Neural progenitor cell (in vitro differentiated cells): ENCODE measurements at regions not wholly inside any gene's neighbourhood (a gene's known extent, or its start where the extent isn't known, plus 50 kb on each side); places are given as distances from the start of the nearest gene placed in this dataset.
A peak's percentile ranks its signal among the peaks of the same experiment; 100 is the strongest.

Experiments used
- DNase-seq: peaks from one replicate; pipeline ENCODE4 v3.0.0-alpha.2; 2016; ENCODE audit warnings: low spot score
- H2AFZ ChIP-seq: fragments of 200-600 bp; sonication (generic); replicated peaks from 2 replicates; pipeline ENCODE4 v1.6.1; 2016; ENCODE audit warnings: antibody characterized with exemption
- H3F3A ChIP-seq: fragments of 200-600 bp; sonication (generic); 2 replicates; pipeline ENCODE4 v1.6.1; 2016; ENCODE audit warnings: antibody characterized with exemption, low read depth
- H3K27ac ChIP-seq: fragments of 200-600 bp; sonication (generic); 2 replicates; pipeline ENCODE4 v1.5.1; 2016; ENCODE audit warnings: mild to moderate bottlenecking
- H3K27me3 ChIP-seq: fragments of 200-600 bp; sonication (generic); 2 replicates; pipeline ENCODE4 v1.6.1; 2016; ENCODE audit warnings: mild to moderate bottlenecking, moderate library complexity
- H3K36me3 ChIP-seq: fragments of 200-600 bp; sonication (generic); 2 replicates; pipeline ENCODE4 v1.5.1; 2016
- H3K4me1 ChIP-seq: fragments of 200-600 bp; sonication (generic); 2 replicates; pipeline ENCODE4 v1.6.1; 2016; ENCODE audit warnings: mixed run types
- H3K4me2 ChIP-seq: fragments of 200-600 bp; sonication (generic); 2 replicates; pipeline ENCODE4 v1.6.1; 2016
- H3K4me3 ChIP-seq: fragments of 200-600 bp; sonication (generic); 2 replicates; pipeline ENCODE4 v1.5.1; 2016
- H3K79me2 ChIP-seq: fragments of 200-600 bp; sonication (generic); 2 replicates; pipeline ENCODE4 v1.6.1; 2016; ENCODE audit warnings: low read depth
- H3K9ac ChIP-seq: fragments of 200-600 bp; sonication (generic); 2 replicates; pipeline ENCODE4 v1.6.1; 2016
- H3K9me3 ChIP-seq: fragments of 200-600 bp; sonication (generic); 2 replicates; pipeline ENCODE4 v1.5.1; 2016; ENCODE audit warnings: low read depth
- H4K20me1 ChIP-seq: fragments of 200-600 bp; sonication (generic); 2 replicates; pipeline ENCODE4 v1.6.1; 2016; ENCODE audit warnings: low read depth
- H3K27ac Mint-ChIP-seq: 3 replicates; pipeline ENCODE4 v1.8.0; 2021; ENCODE audit warnings: mixed read lengths
- H3K27me3 Mint-ChIP-seq: 2 replicates; pipeline ENCODE4 v1.8.0; 2022; ENCODE audit warnings: low read depth, mild to moderate bottlenecking, inconsistent platforms, moderate library complexity, mixed read lengths; ENCODE audit not compliant: insufficient read depth
- H3K36me3 Mint-ChIP-seq: 3 replicates; pipeline ENCODE4 v1.8.0; 2021; ENCODE audit warnings: mixed read lengths
- H3K4me1 Mint-ChIP-seq: 3 replicates; pipeline ENCODE4 v1.8.0; 2021; ENCODE audit warnings: mixed read lengths
- H3K4me3 Mint-ChIP-seq: 3 replicates; pipeline ENCODE4 v1.8.0; 2021; ENCODE audit warnings: mild to moderate bottlenecking, moderate library complexity, mixed read lengths
- H3K9me3 Mint-ChIP-seq: 3 replicates; pipeline ENCODE4 v1.8.0; 2020; ENCODE audit warnings: mixed read lengths
- EZH2 ChIP-seq: fragments of 200-600 bp; sonication (generic); IDR thresholded peaks from 2 replicates; pipeline ENCODE4 v1.6.1; 2017; ENCODE audit warnings: antibody characterized with exemption, mild to moderate bottlenecking, moderate library complexity
- EZH2phosphoT487 ChIP-seq: fragments of 200-600 bp; sonication (generic); IDR thresholded peaks from 2 replicates; pipeline ENCODE4 v1.6.1; 2017; ENCODE audit warnings: antibody characterized with exemption
- TF ChIP-seq, protein P1 (sequence below): fragments of 200-600 bp; sonication (generic); IDR thresholded peaks from 2 replicates; pipeline ENCODE4 v1.5.1; 2017; ENCODE audit warnings: antibody characterized with exemption, mild to moderate bottlenecking

DNA sequence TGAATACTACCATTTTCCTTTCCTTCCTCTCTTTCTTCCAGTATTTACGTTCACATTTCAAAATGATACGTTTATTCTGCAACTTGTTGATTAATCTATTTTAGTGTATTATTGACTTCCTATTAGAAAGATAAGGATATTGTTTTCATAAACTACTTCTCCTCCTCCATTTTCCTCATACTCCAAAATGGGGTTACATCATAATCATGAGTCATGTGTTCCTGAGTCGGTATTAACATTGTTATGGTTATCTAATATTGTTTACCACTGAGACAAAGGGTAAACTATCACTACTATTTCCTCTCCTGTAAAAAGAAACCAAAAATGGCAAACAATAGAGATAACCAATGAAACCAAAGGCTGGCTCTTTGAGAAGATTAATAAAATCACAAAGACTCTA, 126.5 kb upstream of the CDYL start:
- Histone ChIP-seq H3F3A (peaks cover 5% of the 10 kb centered on the region), H3K27ac (no peak overlapping the region), H3K79me2 (no peaks in the 10 kb centered on the region), H4K20me1 (no peaks in the 10 kb centered on the region), H2AFZ (no peak overlapping the region), H3K9me3 (no peaks in the 10 kb centered on the region), H3K4me3 (no peak overlapping the region), H3K27me3 (no peaks in the 10 kb centered on the region), H3K4me1 (peaks cover 10% of the 10 kb centered on the region), H3K36me3 (no peaks in the 10 kb centered on the region), H3K9ac (no peak overlapping the region), H3K4me2 (no peak overlapping the region)
- peaks cover 8% of the 10 kb centered on the region for H3K9me3 Mint-ChIP-seq
- H3K27me3 Mint-ChIP-seq = peaks cover 4% of the 10 kb centered on the region
- DNase-seq = no peak
- no peak overlapping the region for H3K27ac Mint-ChIP-seq
- H3K36me3 Mint-ChIP-seq = no peaks in the 10 kb centered on the region
- H3K4me1 Mint-ChIP-seq = peaks cover 14% of the 10 kb centered on the region
- TF ChIP-seq EZH2 (no peak), EZH2phosphoT487 (no peak)
- TF ChIP-seq, protein P1, sequence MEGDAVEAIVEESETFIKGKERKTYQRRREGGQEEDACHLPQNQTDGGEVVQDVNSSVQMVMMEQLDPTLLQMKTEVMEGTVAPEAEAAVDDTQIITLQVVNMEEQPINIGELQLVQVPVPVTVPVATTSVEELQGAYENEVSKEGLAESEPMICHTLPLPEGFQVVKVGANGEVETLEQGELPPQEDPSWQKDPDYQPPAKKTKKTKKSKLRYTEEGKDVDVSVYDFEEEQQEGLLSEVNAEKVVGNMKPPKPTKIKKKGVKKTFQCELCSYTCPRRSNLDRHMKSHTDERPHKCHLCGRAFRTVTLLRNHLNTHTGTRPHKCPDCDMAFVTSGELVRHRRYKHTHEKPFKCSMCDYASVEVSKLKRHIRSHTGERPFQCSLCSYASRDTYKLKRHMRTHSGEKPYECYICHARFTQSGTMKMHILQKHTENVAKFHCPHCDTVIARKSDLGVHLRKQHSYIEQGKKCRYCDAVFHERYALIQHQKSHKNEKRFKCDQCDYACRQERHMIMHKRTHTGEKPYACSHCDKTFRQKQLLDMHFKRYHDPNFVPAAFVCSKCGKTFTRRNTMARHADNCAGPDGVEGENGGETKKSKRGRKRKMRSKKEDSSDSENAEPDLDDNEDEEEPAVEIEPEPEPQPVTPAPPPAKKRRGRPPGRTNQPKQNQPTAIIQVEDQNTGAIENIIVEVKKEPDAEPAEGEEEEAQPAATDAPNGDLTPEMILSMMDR = no peak
- no peak overlapping the region for H3K4me3 Mint-ChIP-seq

GRCh38 chr6:4647414-4648365, 128.5 kb upstream of the CDYL start:
- Mint-ChIP-seq H3K9me3 (peaks cover 6% of the 10 kb centered on the region), H3K4me3 (peak overlapping the region; percentile 81), H3K4me1 (peaks cover 11% of the 10 kb centered on the region), H3K27ac (no peak overlapping the region), H3K36me3 (no peaks in the 10 kb centered on the region), H3K27me3 (peaks cover 4% of the 10 kb centered on the region)
- H3K36me3 ChIP-seq = no peaks in the 10 kb centered on the region
- H3K4me3 ChIP-seq = peak overlapping the region; percentile 24
- no peak overlapping the region for H3K9ac ChIP-seq
- peak overlapping the region; percentile 94 for H2AFZ ChIP-seq
- peaks cover 3% of the 10 kb centered on the region for H3K4me1 ChIP-seq
- H3K79me2 ChIP-seq = no peaks in the 10 kb centered on the region
- H3K4me2 ChIP-seq = peak overlapping the region; percentile 69
- DNase-seq = peak; percentile 80
- H3K27me3 ChIP-seq = no peaks in the 10 kb centered on the region
- H3K27ac ChIP-seq = no peak overlapping the region
- no peaks in the 10 kb centered on the region for H3F3A ChIP-seq
- no peaks in the 10 kb centered on the region for H3K9me3 ChIP-seq
- TF ChIP-seq EZH2phosphoT487 = no peak
- TF ChIP-seq, protein P1 = no peak
- TF ChIP-seq EZH2 = no peak
- no peaks in the 10 kb centered on the region for H4K20me1 ChIP-seq

- Histone ChIP-seq H3K4me1 (peaks cover 3% of the 10 kb centered on the region), H3K9ac (no peak overlapping the region), H4K20me1 (no peaks in the 10 kb centered on the region), H3K27ac (no peak overlapping the region), H3K9me3 (no peaks in the 10 kb centered on the region), H3K4me2 (no peak overlapping the region), H3K27me3 (no peaks in the 10 kb centered on the region), H3F3A (no peaks in the 10 kb centered on the region), H2AFZ (no peak overlapping the region), H3K79me2 (no peaks in the 10 kb centered on the region), H3K36me3 (no peaks in the 10 kb centered on the region), H3K4me3 (no peak overlapping the region)
- TF ChIP-seq, protein P1 = peak; percentile 30
- TF ChIP-seq EZH2 (no peak), EZH2phosphoT487 (no peak)
- Mint-ChIP-seq H3K36me3 (no peaks in the 10 kb centered on the region), H3K27ac (no peak overlapping the region), H3K4me3 (no peak overlapping the region), H3K4me1 (peaks cover 11% of the 10 kb centered on the region), H3K9me3 (peaks cover 4% of the 10 kb centered on the region), H3K27me3 (peaks cover 4% of the 10 kb centered on the region)
- no peak for DNase-seq
These were observed 130.4 kb upstream of the CDYL start for GRCh38 chr6:4645713-4646360.
